GM21367 (cell line): ENCODE measurements at regions not wholly inside any gene's neighbourhood (a gene's known extent, or its start where the extent isn't known, plus 50 kb on each side); places are given as distances from the start of the nearest gene placed in this dataset.
"Not testable (repeated sequence)": the region's sequence is repeated elsewhere in the genome, so short reads cannot be mapped to it uniquely, and the experiment has no call there.

Experiments
- ATAC-seq: cut with Tn5 transposase; IDR thresholded peaks from one replicate; pipeline ENCODE4 v1.9.1; 2021; ENCODE audit not compliant: unreplicated experiment

GRCh38 chr12:89230376-89231315 is 121.7 kb downstream of the DUSP6 start:
- no peak for ATAC-seq

- ATAC-seq = no peak
Measured at GRCh38 chr12:89228491-89228890, 123.8 kb downstream of the DUSP6 start.

- no peak for ATAC-seq
Measured at GRCh38 chr12:89227774-89228173, 124.5 kb downstream of the DUSP6 start.

- peak; percentile 41 for ATAC-seq
Measured at GRCh38 chr12:89225808-89226411, 126.4 kb downstream of the DUSP6 start.

GRCh38 chr12:89225401-89225800 is 126.9 kb downstream of the DUSP6 start:
- ATAC-seq = no peak

GRCh38 chr12:89222580-89222979 is 129.7 kb downstream of the DUSP6 start:
- not testable (repeated sequence) for ATAC-seq

- ATAC-seq = no peak
Measured at GRCh38 chr12:89217472-89217871, 134.8 kb downstream of the DUSP6 start.

- no peak for ATAC-seq
Measured at GRCh38 chr12:89216211-89216952, 135.9 kb downstream of the DUSP6 start.

- no peak for ATAC-seq
Measured at GRCh38 chr12:89215196-89215595, 137.1 kb downstream of the DUSP6 start.

GRCh38 chr12:89213747-89214146 is 138.6 kb downstream of the DUSP6 start:
- ATAC-seq = no peak

GRCh38 chr12:89213139-89213538 is 139.2 kb downstream of the DUSP6 start:
- ATAC-seq = no peak

GRCh38 chr12:89212339-89212771 is 139.9 kb downstream of the DUSP6 start:
- no peak for ATAC-seq

- ATAC-seq = no peak
Measured at GRCh38 chr12:89211456-89211855, 140.8 kb downstream of the DUSP6 start.

GRCh38 chr12:89210277-89210676 is 142.0 kb downstream of the DUSP6 start:
- no peak for ATAC-seq

- ATAC-seq = no peak
Measured at GRCh38 chr12:89208661-89209096, 143.6 kb downstream of the DUSP6 start.

GRCh38 chr12:89206390-89206789 is 145.9 kb downstream of the DUSP6 start:
- no peak for ATAC-seq

- ATAC-seq = no peak
Measured at GRCh38 chr12:89205517-89205916, 146.8 kb downstream of the DUSP6 start.

GRCh38 chr12:89203144-89203543 is 149.2 kb downstream of the DUSP6 start:
- ATAC-seq = no peak

- ATAC-seq = no peak
Measured at GRCh38 chr12:89200217-89200616, 152.1 kb downstream of the DUSP6 start.

GRCh38 chr12:89195470-89195869 is 156.8 kb downstream of the DUSP6 start:
- ATAC-seq = no peak

- no peak for ATAC-seq
Measured at GRCh38 chr12:89194683-89195082, 157.6 kb downstream of the DUSP6 start.
